ENCODE measurements at regions not wholly inside any gene's neighbourhood (a gene's known extent, or its start where the extent isn't known, plus 50 kb on each side); places are given as distances from the start of the nearest gene placed in this dataset.

DNA sequence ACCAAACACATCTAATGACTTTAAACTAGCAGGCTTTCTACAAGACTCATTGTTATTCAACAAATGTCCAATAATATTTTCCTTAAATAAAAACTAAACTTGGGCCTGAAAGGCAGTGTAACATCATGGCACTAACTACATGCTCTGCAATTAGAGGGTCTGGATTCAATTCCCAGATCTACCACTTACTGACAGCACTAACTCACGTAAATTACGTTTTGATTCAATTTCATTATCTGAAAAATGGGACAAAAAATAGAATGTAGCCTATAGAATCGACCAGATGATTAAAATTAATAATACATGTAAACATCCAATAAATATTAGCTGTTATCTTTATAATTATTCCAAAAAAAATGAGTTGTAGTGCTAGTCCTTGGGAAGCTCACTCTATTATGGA, 98.0 kb upstream of the DDX18 start:
- no peak for DNase-seq (ENCODE audit: low read depth)
- H3K4me3 ChIP-seq (ENCODE audit: low read depth, low read length), result no peak overlapping the region
- TF ChIP-seq, protein P1, sequence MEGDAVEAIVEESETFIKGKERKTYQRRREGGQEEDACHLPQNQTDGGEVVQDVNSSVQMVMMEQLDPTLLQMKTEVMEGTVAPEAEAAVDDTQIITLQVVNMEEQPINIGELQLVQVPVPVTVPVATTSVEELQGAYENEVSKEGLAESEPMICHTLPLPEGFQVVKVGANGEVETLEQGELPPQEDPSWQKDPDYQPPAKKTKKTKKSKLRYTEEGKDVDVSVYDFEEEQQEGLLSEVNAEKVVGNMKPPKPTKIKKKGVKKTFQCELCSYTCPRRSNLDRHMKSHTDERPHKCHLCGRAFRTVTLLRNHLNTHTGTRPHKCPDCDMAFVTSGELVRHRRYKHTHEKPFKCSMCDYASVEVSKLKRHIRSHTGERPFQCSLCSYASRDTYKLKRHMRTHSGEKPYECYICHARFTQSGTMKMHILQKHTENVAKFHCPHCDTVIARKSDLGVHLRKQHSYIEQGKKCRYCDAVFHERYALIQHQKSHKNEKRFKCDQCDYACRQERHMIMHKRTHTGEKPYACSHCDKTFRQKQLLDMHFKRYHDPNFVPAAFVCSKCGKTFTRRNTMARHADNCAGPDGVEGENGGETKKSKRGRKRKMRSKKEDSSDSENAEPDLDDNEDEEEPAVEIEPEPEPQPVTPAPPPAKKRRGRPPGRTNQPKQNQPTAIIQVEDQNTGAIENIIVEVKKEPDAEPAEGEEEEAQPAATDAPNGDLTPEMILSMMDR (IDR thresholded peaks at IDR 0.05; ENCODE audit: insufficient read depth, low read length), result no peak

DNA sequence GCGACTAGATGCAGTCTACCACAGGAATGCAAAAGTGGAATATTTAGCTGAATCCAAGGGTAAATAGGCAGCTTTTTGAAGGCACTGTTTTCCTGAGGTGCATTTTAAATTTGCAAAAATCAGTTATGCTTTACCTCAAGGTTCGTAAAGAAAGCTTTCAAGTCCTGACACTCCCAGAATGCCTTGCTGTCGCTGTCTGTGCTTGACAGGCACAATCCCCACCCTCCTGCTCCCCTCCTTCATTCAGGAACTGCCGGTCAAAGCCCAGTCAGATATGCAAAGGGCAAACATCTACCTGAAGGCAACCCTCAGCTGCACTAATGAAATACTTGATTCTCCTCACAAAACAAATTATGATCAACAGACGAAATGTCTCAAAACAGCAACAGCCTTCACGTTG, 97.4 kb upstream of the DDX18 start:
- TF ChIP-seq, protein P1 (IDR thresholded peaks at IDR 0.05; ENCODE audit: insufficient read depth, low read length), result no peak
- no peak for DNase-seq (ENCODE audit: low read depth)
- no peak overlapping the region for H3K4me3 ChIP-seq (ENCODE audit: low read depth, low read length)

DNA sequence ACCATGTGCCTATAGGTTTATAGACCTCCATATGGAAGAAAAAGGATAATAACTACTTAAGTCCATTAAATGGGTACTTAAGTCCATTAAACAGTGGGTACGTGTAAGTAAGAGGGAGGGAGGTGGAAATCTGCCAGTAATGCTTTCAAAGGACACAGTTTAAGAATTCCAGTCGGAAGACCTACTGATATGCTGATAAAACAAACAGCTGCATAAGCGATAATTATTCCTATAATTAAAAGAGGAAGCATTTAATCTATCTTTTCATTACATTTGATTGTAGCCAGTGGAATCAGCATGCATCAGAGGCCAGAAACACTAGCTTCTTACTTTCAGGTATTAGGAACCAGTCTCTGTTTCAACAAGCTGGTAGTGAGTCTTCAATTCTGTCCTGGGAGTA, 96.4 kb upstream of the DDX18 start:
- no peak for DNase-seq (ENCODE audit: low read depth)
- TF ChIP-seq, protein P1 (IDR thresholded peaks at IDR 0.05; ENCODE audit: insufficient read depth, low read length), result no peak
- H3K4me3 ChIP-seq (ENCODE audit: low read depth, low read length), result no peak overlapping the region

DNA sequence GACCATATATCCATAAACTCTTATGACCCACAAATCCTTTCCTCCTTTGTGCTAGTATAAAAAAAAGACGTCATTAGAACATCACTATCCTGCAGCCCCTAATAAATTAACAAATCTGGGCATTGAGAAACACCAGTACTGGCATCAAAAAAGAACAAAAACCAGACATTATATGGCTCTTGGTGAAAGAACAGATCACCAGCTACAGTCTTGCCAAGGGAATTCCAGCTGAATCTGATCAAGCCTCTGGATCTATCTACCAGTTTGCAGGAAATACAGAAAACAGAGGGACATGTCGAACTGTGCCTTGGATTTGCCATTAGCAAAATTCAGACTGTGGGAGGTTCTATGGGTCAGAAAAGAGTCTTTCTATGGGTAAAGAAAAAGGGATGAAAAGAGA, 93.7 kb upstream of the DDX18 start:
- DNase-seq (ENCODE audit: low read depth), result no peak
- no peak overlapping the region for H3K4me3 ChIP-seq (ENCODE audit: low read depth, low read length)
- TF ChIP-seq, protein P1 (IDR thresholded peaks at IDR 0.05; ENCODE audit: insufficient read depth, low read length), result no peak

DNA sequence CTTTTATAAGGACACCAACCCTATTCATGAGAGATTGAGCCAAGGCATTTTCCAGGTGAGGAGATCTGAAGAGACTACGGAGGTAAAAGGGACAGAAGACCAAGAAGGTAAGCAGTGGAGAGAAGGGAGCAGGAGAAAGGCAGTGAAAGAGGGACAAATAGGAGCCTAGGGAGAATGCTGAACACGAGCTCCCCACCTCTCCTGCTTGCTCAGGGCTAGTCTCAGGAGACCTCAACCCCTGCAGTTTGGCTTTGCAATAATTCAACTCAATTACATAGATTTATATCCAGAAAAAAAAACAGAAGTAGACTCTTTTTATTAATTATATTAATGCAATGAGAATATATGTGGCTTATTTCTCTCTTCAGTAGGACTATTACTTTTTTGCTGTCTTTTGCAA, 91.0 kb upstream of the DDX18 start:
- H3K4me3 ChIP-seq (ENCODE audit: low read depth, low read length), result no peak overlapping the region
- DNase-seq (ENCODE audit: low read depth), result no peak
- TF ChIP-seq, protein P1 (IDR thresholded peaks at IDR 0.05; ENCODE audit: insufficient read depth, low read length), result no peak

DNA sequence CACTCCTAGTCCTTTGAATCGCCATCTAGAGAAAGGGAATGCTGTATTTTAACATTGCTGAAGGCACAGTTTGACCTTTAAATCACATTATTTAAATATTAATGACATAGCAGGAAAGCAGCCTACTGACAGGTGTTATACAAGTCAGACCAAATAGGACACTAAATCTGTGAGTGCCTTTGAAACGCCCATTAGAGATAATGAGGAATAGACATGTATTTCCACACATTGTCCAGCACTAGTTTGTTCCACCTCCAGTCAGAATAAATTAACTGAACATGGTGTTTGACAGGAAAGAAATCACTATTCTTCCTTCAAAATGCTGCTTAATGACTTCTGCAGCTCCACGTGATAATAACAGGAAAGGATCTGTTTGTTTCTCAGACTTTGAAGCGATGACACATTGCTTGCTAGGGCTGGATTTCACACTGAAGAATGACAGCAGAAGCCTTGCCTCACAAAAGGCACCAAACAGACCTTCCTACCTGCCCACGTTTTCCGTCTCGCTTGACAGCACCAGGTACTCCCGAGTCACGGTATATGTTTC, 90.5 kb upstream of the DDX18 start:
- TF ChIP-seq, protein P1 (IDR thresholded peaks at IDR 0.05; ENCODE audit: insufficient read depth, low read length), result no peak
- no peak for DNase-seq (ENCODE audit: low read depth)
- H3K4me3 ChIP-seq (ENCODE audit: low read depth, low read length), result no peak overlapping the region

DNA sequence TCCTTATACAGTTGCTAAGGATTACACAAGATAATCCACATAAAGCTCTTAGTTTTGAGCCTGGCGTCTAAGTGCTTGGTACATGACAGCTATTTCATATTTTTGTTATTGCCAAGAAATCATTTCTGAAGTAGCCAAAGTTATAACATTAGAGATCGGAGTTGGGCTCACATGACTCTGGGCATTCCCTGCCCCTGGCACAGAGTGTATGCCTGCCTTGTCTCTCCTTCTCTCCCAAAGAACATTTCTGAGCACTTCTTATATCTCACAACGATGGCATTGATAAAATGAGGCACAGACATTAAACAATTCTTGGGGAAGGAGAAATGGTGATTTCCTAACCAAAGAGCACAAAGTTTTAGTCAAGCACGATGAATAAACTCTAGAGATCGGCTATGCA, 87.7 kb upstream of the DDX18 start:
- H3K4me3 ChIP-seq (ENCODE audit: low read depth, low read length), result no peak overlapping the region
- no peak for DNase-seq (ENCODE audit: low read depth)
- TF ChIP-seq, protein P1 (IDR thresholded peaks at IDR 0.05; ENCODE audit: insufficient read depth, low read length), result no peak
